Mesenchymal stem cell (in vitro differentiated cells and primary cell): ENCODE measurements at regions not wholly inside any gene's neighbourhood (a gene's known extent, or its start where the extent isn't known, plus 50 kb on each side); places are given as distances from the start of the nearest gene placed in this dataset.
"Not testable (repeated sequence)": the region's sequence is repeated elsewhere in the genome, so short reads cannot be mapped to it uniquely, and the experiment has no call there.

Experiments used
- DNase-seq: peaks from one replicate; pipeline ENCODE4 v3.0.0-alpha.2; 2013
- H2AFZ ChIP-seq: one replicate; pipeline ENCODE4 v1.6.1; 2013; ENCODE audit warnings: low read depth, mild to moderate bottlenecking, control low read depth, inconsistent platforms, low read length, moderate library complexity
- H2AK5ac ChIP-seq: 2 replicates; pipeline ENCODE4 v1.6.1; 2013; ENCODE audit warnings: low read length, moderate library complexity, mild to moderate bottlenecking, inconsistent platforms; ENCODE audit not compliant: severe bottlenecking
- H2BK120ac ChIP-seq: one replicate; pipeline ENCODE4 v1.6.1; 2013; ENCODE audit warnings: low read depth, mild to moderate bottlenecking, inconsistent platforms, low read length, moderate library complexity
- H2BK12ac ChIP-seq, 2 experiments: one replicate each; pipeline ENCODE4 v1.6.1; 2013; ENCODE audit warnings: inconsistent platforms in 2 of 2, low read length in 2 of 2, mild to moderate bottlenecking in 2 of 2, moderate library complexity in 2 of 2, control low read depth in 1 of 2
- H2BK15ac ChIP-seq: one replicate; pipeline ENCODE4 v1.6.1; 2013; ENCODE audit warnings: mild to moderate bottlenecking, low read depth, inconsistent platforms; ENCODE audit not compliant: poor library complexity, severe bottlenecking
- H2BK5ac ChIP-seq: 2 replicates; pipeline ENCODE4 v1.6.1; 2013; ENCODE audit warnings: low read depth, mild to moderate bottlenecking, low read length, control low read depth, inconsistent platforms; ENCODE audit not compliant: poor library complexity, severe bottlenecking
- H3K14ac ChIP-seq, 2 experiments: one replicate each; pipeline ENCODE4 v1.6.1; 2013; ENCODE audit warnings: inconsistent platforms in 2 of 2, low read length in 2 of 2, control low read depth in 1 of 2, mild to moderate bottlenecking in 1 of 2, moderate library complexity in 1 of 2
- H3K18ac ChIP-seq, 2 experiments: one replicate each; pipeline ENCODE4 v1.6.1; 2013; ENCODE audit warnings: inconsistent platforms in 2 of 2, low read length in 2 of 2, control low read depth in 1 of 2, low read depth in 1 of 2, mild to moderate bottlenecking in 1 of 2
- H3K23ac ChIP-seq, 2 experiments: one replicate each; pipeline ENCODE4 v1.6.1; 2013; ENCODE audit warnings: inconsistent platforms in 2 of 2, low read length in 2 of 2, mild to moderate bottlenecking in 2 of 2, moderate library complexity in 2 of 2, control low read depth in 1 of 2
- H3K27ac ChIP-seq: 2 replicates; pipeline ENCODE4 v1.5.1; 2013; ENCODE audit warnings: mild to moderate bottlenecking, moderate library complexity, low read length, control low read depth, inconsistent platforms; ENCODE audit not compliant: poor library complexity, severe bottlenecking
- H3K27me3 ChIP-seq, 2 experiments: 2 replicates each; pipeline versions ENCODE4 v1.6.1 to v1.7.0; 2013; ENCODE audit warnings: low read length in 2 of 2, mild to moderate bottlenecking in 2 of 2, moderate library complexity in 2 of 2, control low read depth in 1 of 2, inconsistent platforms in 1 of 2; ENCODE audit not compliant: control insufficient read depth in 1 of 2, insufficient read depth in 1 of 2
- H3K36me3 ChIP-seq, 2 experiments: 2 replicates each; pipeline versions ENCODE4 v1.6.1 to v1.7.0; 2013; ENCODE audit warnings: low read length in 2 of 2, control low read depth in 1 of 2, inconsistent platforms in 1 of 2, low read depth in 1 of 2, mild to moderate bottlenecking in 1 of 2; ENCODE audit not compliant: insufficient read depth in 2 of 2, control insufficient read depth in 1 of 2
- H3K4ac ChIP-seq, 2 experiments: one replicate each; pipeline ENCODE4 v1.6.1; 2013; ENCODE audit warnings: inconsistent platforms in 2 of 2, low read length in 2 of 2, mild to moderate bottlenecking in 2 of 2, moderate library complexity in 2 of 2, control low read depth in 1 of 2, low read depth in 1 of 2
- H3K4me1 ChIP-seq: 2 replicates; pipeline ENCODE4 v1.6.1; 2013; ENCODE audit warnings: low read depth, low read length, control low read depth; ENCODE audit not compliant: control insufficient read depth, insufficient read depth
- H3K4me2 ChIP-seq: 2 replicates; pipeline ENCODE4 v1.6.1; 2013; ENCODE audit warnings: low read length, mild to moderate bottlenecking, inconsistent platforms; ENCODE audit not compliant: poor library complexity, severe bottlenecking
- H3K4me3 ChIP-seq, 2 experiments: 2 replicates each; pipeline versions ENCODE4 v1.5.1 to v1.7.0; 2013; ENCODE audit warnings: low read length in 2 of 2, mild to moderate bottlenecking in 2 of 2, control low read depth in 1 of 2, low read depth in 1 of 2; ENCODE audit not compliant: insufficient read depth in 1 of 2
- H3K79me1 ChIP-seq: replicated peaks from 2 replicates; pipeline ENCODE4 v1.6.1; 2013; ENCODE audit warnings: mild to moderate bottlenecking, control low read depth, low read length, inconsistent platforms; ENCODE audit not compliant: poor library complexity, severe bottlenecking
- H3K9ac ChIP-seq: 2 replicates; pipeline ENCODE4 v1.7.0; 2013; ENCODE audit warnings: mild to moderate bottlenecking, low read length, moderate library complexity
- H3K9me3 ChIP-seq: 2 replicates; pipeline ENCODE4 v1.7.0; 2013; ENCODE audit warnings: mild to moderate bottlenecking, low read length; ENCODE audit not compliant: control insufficient read depth
- H4K8ac ChIP-seq: one replicate; pipeline ENCODE4 v1.6.1; 2013; ENCODE audit warnings: inconsistent platforms, mild to moderate bottlenecking, low read length, moderate library complexity
- H4K91ac ChIP-seq: one replicate; pipeline ENCODE4 v1.6.1; 2013; ENCODE audit warnings: mild to moderate bottlenecking, low read length, inconsistent platforms
- WGBS: methylation state at CpG from one replicate; pipeline ENCODE4 v1.1.7; 2013; ENCODE audit warnings: mixed read lengths; 5-methylcytosine and 5-hydroxymethylcytosine counted together

DNA sequence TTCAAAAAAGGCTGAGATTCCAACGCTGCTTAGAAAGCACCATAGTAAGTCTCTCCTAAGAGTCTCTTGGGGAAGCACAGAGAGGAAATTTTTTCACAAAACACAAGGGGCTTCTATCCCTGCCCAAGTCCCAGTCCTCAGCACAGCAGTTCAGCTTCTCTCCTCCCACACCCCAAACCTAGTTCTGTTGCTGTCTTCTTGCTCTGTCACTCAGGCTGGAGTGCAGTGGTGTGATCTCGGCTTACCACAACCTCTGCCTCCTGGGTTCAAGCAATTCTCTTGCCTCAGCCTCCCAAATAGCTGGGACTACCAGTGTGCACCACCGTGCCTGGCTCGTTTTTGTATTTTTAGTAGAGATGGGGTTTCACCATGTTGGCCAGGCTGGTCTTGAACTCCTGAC, 79.2 kb downstream of the FGD2 start:
- not testable (repeated sequence) for H3K18ac ChIP-seq, H3K23ac ChIP-seq, H3K27me3 ChIP-seq, H3K4me2 ChIP-seq, H2AFZ ChIP-seq, H3K14ac ChIP-seq, H4K8ac ChIP-seq, H3K9me3 ChIP-seq, DNase-seq, H2BK120ac ChIP-seq, H3K27ac ChIP-seq, H4K91ac ChIP-seq, H2BK5ac ChIP-seq, H3K4me1 ChIP-seq, H3K36me3 ChIP-seq, H3K9ac ChIP-seq, H3K4me3 ChIP-seq, H3K79me1 ChIP-seq, H2AK5ac ChIP-seq
- H3K4ac ChIP-seq: peak overlapping the region in 1 of 2 experiments; percentile 38
- H2BK12ac ChIP-seq: peak overlapping the region; percentile 29 to 58
- WGBS: 97% methylated on average over 4 of the region's 4 CpGs
- H2BK15ac ChIP-seq: peak overlapping the region; percentile 8

DNA sequence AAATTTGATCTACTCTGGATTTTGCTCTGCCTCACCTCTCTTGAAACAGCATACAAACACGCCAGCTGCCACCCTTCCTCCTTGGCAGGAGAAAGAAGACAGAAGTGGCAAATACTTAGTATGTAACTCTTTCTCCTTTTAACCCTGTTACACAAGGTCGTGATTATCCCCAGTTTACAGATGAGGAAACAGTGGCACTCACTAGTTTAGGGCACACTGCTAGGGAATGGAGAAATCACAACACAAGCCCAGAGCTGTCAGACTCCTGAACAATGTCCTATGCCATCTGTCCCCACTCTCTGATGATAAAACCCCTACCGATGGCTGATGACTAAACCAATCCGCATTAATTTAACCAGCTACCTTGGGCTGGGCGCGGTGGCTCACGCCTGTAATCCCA, 79.7 kb downstream of the FGD2 start:
- Histone ChIP-seq H2AFZ (no peak overlapping the region), H4K91ac (no peak overlapping the region), H4K8ac (no peak overlapping the region), H3K4me1 (peaks cover 1% of the 10 kb centered on the region), H3K79me1 (no peaks in the 10 kb centered on the region), H3K9me3 (no peaks in the 10 kb centered on the region), H3K27ac (no peak overlapping the region), H2BK15ac (no peak overlapping the region), H2AK5ac (no peak overlapping the region), H3K36me3 (no peaks in the 10 kb centered on the region), H3K27me3 (no peaks in the 10 kb centered on the region), H3K4me3 (no peak overlapping the region), H3K14ac (no peak overlapping the region), H2BK12ac (peak overlapping the region; percentile 11 to 51), H3K18ac (no peak overlapping the region), H3K9ac (no peak overlapping the region), H2BK120ac (peak overlapping the region; percentile 27), H3K4me2 (no peak overlapping the region), H3K4ac (no peak overlapping the region), H2BK5ac (no peak overlapping the region), H3K23ac (no peak overlapping the region)
- no peak for DNase-seq
- WGBS: 95% methylated on average over 7 of the region's 7 CpGs

DNA sequence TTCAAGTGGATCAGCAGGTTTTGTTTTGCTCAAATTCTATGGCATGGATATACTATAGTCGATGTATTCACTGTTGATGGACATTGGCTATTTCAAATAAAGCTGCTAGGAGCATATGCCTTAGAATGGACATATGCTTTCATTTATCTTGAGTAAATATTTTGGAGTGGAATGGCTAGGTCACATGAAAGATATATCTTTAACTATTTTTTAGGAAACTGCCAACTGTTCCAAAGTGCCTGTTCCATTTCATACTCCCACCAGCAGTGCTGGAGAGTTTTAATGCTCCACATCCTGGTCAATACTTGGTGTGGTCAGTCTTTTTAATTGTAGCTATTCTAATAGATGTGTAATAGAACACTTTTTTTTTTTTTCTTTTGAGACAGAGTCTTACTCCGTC, 81.1 kb upstream of the PIM1 start:
- Histone ChIP-seq H3K79me1 (no peaks in the 10 kb centered on the region), H2BK120ac (no peak overlapping the region), H3K4me2 (no peak overlapping the region), H3K9me3 (no peaks in the 10 kb centered on the region), H2BK12ac (no peak overlapping the region), H3K36me3 (no peaks in the 10 kb centered on the region), H3K9ac (no peak overlapping the region), H4K91ac (no peak overlapping the region), H2BK5ac (no peak overlapping the region), H3K4me3 (no peak overlapping the region), H2AFZ (no peak overlapping the region), H3K14ac (no peak overlapping the region), H3K4ac (no peak overlapping the region), H3K18ac (no peak overlapping the region), H3K27me3 (no peaks in the 10 kb centered on the region), H3K27ac (no peak overlapping the region), H2AK5ac (no peak overlapping the region), H3K23ac (no peak overlapping the region), H2BK15ac (no peak overlapping the region), H3K4me1 (no peaks in the 10 kb centered on the region), H4K8ac (no peak overlapping the region)
- no peak for DNase-seq
- 96% methylated on average over 2 of the region's 2 CpGs for WGBS

DNA sequence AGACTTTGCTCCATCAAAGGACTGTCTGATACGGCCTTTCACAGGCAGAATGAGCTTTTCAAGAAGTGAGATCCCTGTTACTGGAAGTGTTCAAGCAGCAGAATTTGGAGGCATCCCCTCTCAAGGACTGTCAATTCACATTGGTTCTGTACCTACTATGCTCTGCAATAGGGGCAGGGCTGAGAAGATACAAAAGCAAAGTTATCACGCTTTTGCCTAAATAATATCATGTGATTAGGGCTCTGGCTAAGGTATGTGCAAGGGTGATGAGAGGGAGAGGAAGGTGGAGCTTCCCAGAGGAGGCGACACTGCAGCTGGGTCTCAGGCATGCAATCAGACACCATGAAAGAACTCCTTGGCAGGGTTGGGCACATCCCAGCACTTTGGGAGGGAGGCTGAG, 80.2 kb upstream of the PIM1 start:
- Histone ChIP-seq H2BK120ac (no peak overlapping the region), H2AK5ac (no peak overlapping the region), H3K4me2 (no peak overlapping the region), H3K79me1 (no peaks in the 10 kb centered on the region), H2BK15ac (no peak overlapping the region), H3K27ac (no peak overlapping the region), H3K9me3 (no peaks in the 10 kb centered on the region), H3K9ac (no peak overlapping the region), H4K8ac (no peak overlapping the region), H3K4me3 (no peak overlapping the region), H2AFZ (no peak overlapping the region), H4K91ac (no peak overlapping the region), H3K4ac (no peak overlapping the region), H2BK5ac (no peak overlapping the region), H3K27me3 (no peaks in the 10 kb centered on the region), H3K18ac (peak overlapping the region in 1 of 2 experiments; percentile 57), H3K14ac (no peak overlapping the region), H3K4me1 (no peaks in the 10 kb centered on the region), H3K36me3 (no peaks in the 10 kb centered on the region), H2BK12ac (peak overlapping the region in 1 of 2 experiments; percentile 63), H3K23ac (no peak overlapping the region)
- no peak for DNase-seq
- WGBS: 89% methylated on average over 3 of the region's 3 CpGs
